GM12864 (cell line): ENCODE measurements at regions not wholly inside any gene's neighbourhood (a gene's known extent, or its start where the extent isn't known, plus 50 kb on each side); places are given as distances from the start of the nearest gene placed in this dataset.
"Not testable (repeated sequence)": the region's sequence is repeated elsewhere in the genome, so short reads cannot be mapped to it uniquely, and the experiment has no call there.

Experiments used
- DNase-seq: peaks from one replicate; pipeline ENCODE4 v3.0.0-alpha.2; 2011; ENCODE audit warnings: low read depth
- H3K4me3 ChIP-seq: 2 replicates; pipeline ENCODE4 v1.5.1; 2011; ENCODE audit warnings: mild to moderate bottlenecking, low read depth, low read length, control low read depth
- TF ChIP-seq, protein P1 (sequence below): IDR thresholded peaks from 2 replicates; pipeline ENCODE4 v1.5.1; 2011; ENCODE audit warnings: low read depth, mild to moderate bottlenecking, moderate library complexity, low read length, control low read depth, inconsistent platforms; ENCODE audit errors: missing control alignments

DNA sequence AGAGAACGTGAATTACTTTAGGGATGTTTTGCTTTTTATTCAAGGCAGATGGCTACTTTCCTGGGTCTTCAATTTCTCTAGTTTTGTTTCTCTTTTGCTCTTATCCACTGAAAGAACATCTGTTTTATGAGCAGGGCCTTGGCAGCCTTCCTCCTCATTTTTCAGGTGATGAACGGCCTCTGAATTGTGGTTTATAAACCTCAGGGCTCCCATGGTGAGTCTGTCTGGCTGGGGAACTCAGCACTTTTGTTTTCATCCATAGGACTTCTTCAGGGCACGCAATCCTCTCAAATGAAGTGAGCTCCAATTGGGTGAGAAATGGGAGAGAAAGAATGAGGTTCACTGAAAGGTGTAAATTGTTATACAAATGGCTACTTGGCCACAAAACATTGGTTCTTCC, 186.4 kb upstream of the ERCC4 start:
- no peak overlapping the region for H3K4me3 ChIP-seq
- no peak for DNase-seq
- TF ChIP-seq, protein P1, sequence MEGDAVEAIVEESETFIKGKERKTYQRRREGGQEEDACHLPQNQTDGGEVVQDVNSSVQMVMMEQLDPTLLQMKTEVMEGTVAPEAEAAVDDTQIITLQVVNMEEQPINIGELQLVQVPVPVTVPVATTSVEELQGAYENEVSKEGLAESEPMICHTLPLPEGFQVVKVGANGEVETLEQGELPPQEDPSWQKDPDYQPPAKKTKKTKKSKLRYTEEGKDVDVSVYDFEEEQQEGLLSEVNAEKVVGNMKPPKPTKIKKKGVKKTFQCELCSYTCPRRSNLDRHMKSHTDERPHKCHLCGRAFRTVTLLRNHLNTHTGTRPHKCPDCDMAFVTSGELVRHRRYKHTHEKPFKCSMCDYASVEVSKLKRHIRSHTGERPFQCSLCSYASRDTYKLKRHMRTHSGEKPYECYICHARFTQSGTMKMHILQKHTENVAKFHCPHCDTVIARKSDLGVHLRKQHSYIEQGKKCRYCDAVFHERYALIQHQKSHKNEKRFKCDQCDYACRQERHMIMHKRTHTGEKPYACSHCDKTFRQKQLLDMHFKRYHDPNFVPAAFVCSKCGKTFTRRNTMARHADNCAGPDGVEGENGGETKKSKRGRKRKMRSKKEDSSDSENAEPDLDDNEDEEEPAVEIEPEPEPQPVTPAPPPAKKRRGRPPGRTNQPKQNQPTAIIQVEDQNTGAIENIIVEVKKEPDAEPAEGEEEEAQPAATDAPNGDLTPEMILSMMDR, result no peak

DNA sequence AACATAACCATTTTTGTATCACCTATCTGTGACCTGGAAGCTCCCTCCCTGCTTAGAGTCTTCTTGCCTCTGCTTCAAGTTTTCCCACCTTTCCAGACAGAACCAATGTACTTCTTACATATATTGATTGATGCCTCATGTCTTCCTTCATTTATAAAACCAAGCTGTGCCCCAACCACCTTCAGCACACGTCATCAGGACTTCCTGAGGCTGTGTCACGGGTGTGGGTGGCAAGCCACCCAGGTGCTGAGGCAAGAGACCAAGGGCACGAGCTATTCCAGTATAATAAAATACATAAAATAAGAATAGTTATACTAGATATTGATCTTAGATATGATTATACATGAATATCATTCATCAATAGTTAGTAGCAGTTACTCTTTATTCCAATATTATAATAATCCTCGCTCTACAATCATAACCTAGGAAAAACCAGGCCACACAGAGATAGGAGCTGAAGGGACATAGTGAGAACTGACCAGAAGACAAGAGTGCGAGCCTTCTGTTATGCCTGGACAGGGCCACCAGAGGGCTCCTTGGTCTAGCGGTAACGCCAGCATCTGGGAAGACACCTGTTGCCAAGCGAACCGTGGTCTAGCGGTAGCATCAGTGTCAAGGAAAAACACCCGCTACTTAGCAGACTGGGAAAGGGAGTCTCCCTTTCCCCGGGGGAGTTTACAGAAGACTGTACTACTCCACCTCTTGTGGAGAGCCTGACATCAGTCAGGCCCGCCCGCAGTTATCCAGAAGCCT, 180.2 kb upstream of the ERCC4 start:
- TF ChIP-seq, protein P1, result peak; percentile 15
- not testable (repeated sequence) for H3K4me3 ChIP-seq, DNase-seq

DNA sequence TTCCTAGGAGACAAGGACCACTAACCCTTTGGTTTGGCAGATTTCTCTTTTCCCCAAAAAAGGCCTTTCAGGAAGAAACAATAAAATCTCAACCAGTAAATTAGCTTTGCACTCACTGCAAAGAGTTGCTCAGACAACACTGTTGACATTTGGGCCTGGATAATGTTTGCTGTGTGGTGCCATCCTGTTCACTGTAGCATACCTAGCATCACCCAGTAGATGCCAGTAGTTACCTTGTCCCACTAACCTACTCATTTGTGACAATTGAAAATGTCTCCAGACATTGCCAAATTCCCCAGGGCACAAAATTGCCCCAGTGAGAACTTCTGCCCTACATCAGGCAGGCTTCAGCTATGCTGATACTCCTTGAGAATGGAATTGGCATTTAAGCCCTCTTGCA, 177.0 kb upstream of the ERCC4 start:
- H3K4me3 ChIP-seq, result no peak overlapping the region
- TF ChIP-seq, protein P1, result no peak
- no peak for DNase-seq

DNA sequence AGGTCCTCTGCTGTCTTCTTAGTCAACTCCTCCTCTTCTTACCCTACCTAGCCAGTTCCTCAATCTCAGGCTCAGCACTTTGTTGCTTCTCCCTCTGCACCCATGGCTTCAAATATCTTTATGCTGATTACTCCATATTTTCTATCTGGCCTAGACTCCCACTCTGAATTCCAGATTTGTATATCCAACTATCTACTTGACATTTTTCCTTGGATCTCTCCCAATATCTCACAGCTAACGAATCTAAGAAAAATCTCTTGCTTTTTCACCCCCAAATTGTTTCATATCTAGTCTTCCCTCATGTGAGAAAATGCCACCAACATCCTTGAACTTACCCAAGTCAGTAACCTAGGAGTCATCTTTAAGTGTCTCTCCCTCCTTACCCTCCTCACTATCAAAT, 176.4 kb upstream of the ERCC4 start:
- TF ChIP-seq, protein P1, result no peak
- no peak overlapping the region for H3K4me3 ChIP-seq

DNA sequence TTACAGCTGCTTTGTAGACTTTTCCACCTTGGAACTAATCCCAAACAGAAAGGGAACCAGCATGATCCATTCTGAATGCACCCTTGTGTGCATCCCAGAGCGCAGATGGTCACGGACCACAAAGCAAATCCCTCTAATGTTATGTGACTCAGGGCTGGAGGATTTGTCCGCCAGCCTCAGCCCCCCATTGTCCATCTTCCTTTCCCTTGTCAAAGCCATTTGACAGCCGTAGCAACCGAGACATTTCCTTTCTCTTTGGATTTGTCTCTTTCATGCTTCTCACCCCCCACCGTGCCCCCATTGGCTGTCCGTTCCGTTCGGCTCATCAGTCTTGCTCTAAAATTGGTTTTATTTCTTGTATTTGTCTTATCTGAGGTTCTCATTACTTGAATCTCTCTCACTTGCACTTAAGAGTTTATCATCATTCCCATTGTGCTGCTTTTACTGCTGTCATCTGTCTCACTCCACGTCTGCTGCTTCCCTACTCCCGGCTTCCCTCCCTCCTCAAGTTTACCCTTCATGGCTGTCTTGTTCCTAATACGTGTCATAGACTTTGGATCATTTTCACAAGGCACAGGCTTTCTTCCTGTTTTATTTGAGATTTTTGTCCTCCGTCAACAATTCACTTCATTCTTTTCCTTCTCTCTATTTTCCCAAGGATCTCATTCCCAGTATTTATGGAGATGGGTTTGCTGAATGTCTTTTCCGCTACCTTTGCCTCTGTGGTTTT, 163.4 kb upstream of the ERCC4 start:
- H3K4me3 ChIP-seq, result no peak overlapping the region
- no peak for DNase-seq
- TF ChIP-seq, protein P1, result no peak

More for the DNA sequence above, 176.4 kb upstream of the ERCC4 start:
- no peak for DNase-seq

DNA sequence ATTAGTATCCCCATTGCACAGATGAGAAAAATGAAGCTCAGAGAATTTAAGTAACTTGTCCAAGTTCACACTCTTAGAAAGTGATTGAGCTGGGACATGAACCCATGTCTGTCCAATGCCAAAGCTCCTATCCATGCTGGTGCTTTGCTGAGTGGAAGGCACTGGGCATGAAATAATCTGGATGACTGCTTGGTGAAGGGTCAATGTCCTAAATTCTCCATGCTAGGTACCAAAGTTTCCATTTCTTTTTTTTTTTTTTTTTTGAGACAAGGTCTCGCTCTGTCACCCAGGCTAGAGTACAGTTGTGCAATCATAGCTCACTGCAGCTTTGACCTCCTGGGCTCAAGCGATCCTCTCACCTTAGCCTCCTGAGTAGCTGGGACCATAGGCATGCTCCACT, 153.6 kb upstream of the ERCC4 start:
- DNase-seq, result no peak
- TF ChIP-seq, protein P1, result no peak

More for the DNA sequence above, 153.6 kb upstream of the ERCC4 start:
- no peak overlapping the region for H3K4me3 ChIP-seq
